Hepatocyte (in vitro differentiated cells): ENCODE measurements at regions not wholly inside any gene's neighbourhood (a gene's known extent, or its start where the extent isn't known, plus 50 kb on each side); places are given as distances from the start of the nearest gene placed in this dataset.

Experiments
- DNase-seq: peaks from one replicate; pipeline ENCODE4 v3.0.0-alpha.2; 2016; ENCODE audit warnings: low spot score
- H2AFZ ChIP-seq: fragments of 200-600 bp; sonication (generic); 2 replicates; pipeline ENCODE4 v1.6.0; 2016; ENCODE audit warnings: antibody characterized with exemption, mild to moderate bottlenecking
- H3K27ac ChIP-seq: fragments of 200-600 bp; sonication (generic); 2 replicates; pipeline ENCODE4 v1.5.1; 2016; ENCODE audit warnings: mild to moderate bottlenecking
- H3K27me3 ChIP-seq: fragments of 200-600 bp; sonication (generic); 2 replicates; pipeline ENCODE4 v1.6.1; 2016
- H3K36me3 ChIP-seq: fragments of 200-600 bp; sonication (generic); replicated peaks from 2 replicates; pipeline ENCODE4 v1.5.1; 2016; ENCODE audit warnings: low read depth; ENCODE audit not compliant: insufficient read depth
- H3K4me1 ChIP-seq: fragments of 200-600 bp; sonication (generic); 2 replicates; pipeline ENCODE4 v1.5.1; 2016; ENCODE audit warnings: mild to moderate bottlenecking, moderate library complexity; ENCODE audit not compliant: insufficient read depth
- H3K4me2 ChIP-seq: fragments of 200-600 bp; sonication (generic); 2 replicates; pipeline ENCODE4 v1.6.0; 2016
- H3K4me3 ChIP-seq: fragments of 200-600 bp; sonication (generic); 2 replicates; pipeline ENCODE4 v1.5.1; 2016; ENCODE audit warnings: mild to moderate bottlenecking
- H3K79me2 ChIP-seq: fragments of 200-600 bp; sonication (generic); 2 replicates; pipeline ENCODE4 v1.6.0; 2017; ENCODE audit warnings: mild to moderate bottlenecking
- H3K9me2 ChIP-seq: fragments of 200-600 bp; sonication (generic); replicated peaks from 2 replicates; pipeline ENCODE4 v1.6.0; 2017; ENCODE audit warnings: mild to moderate bottlenecking; ENCODE audit not compliant: insufficient read depth
- H3K9me3 ChIP-seq: fragments of 200-600 bp; sonication (generic); 2 replicates; pipeline ENCODE4 v1.5.1; 2016; ENCODE audit warnings: low read depth, mild to moderate bottlenecking
- H4K20me1 ChIP-seq: fragments of 200-600 bp; sonication (generic); 2 replicates; pipeline ENCODE4 v1.6.0; 2016; ENCODE audit warnings: mild to moderate bottlenecking; ENCODE audit not compliant: insufficient read depth, poor library complexity, severe bottlenecking
- EZH2 ChIP-seq: fragments of 200-600 bp; sonication (generic); IDR thresholded peaks from 2 replicates; pipeline ENCODE4 v1.6.1; 2016; ENCODE audit warnings: antibody characterized with exemption, mild to moderate bottlenecking, borderline replicate concordance
- EZH2phosphoT487 ChIP-seq: fragments of 200-600 bp; sonication (generic); IDR thresholded peaks from one replicate; pipeline ENCODE4 v1.6.1; 2018; ENCODE audit warnings: antibody characterized with exemption, mild to moderate bottlenecking, low read depth, moderate library complexity; ENCODE audit not compliant: unreplicated experiment, severe bottlenecking
- WGBS: methylation state at CpG from one replicate; pipeline ENCODE4 v1.1.6; 2016; ENCODE audit warnings: low lambda C conversion rate; ENCODE audit errors: missing lambda C conversion rate; 5-methylcytosine and 5-hydroxymethylcytosine counted together
- TF ChIP-seq, protein P1 (sequence below): fragments of 200-600 bp; sonication (generic); IDR thresholded peaks from 2 replicates; pipeline ENCODE4 v1.5.1; 2016; ENCODE audit warnings: antibody characterized with exemption, mild to moderate bottlenecking; ENCODE audit not compliant: poor library complexity

DNA sequence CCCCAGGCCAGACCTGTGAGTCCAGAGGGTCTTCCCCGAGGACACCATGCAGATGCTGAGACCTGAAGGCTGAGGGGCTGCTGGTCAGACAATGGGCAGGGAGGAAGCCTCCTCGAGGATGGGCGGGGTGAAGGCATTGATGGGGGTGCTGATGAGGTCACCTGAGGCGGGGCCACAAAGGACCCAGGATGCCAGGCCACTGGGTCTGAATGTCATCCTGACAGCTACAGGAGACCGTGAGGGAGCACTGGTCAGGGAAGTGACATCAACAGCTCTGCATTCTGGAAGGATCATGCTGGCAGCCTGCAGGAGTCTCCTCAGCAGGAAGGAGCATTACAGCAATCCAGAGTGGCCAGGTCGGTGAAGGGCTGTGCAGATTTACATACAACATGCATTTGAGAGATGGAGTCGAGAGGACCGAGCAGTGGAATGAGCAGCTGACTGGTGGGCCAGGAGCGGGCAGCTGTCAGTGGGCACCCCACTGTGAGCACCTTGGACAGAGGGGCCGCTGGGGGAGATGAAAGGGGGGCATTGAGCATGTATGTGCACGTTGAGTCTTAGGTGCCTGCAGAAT, 77.7 kb upstream of the ADAMTS2 start:
- H4K20me1 ChIP-seq: no peaks in the 10 kb centered on the region
- WGBS: 85% methylated on average over 11 of the region's 11 CpGs
- no peak overlapping the region for H2AFZ ChIP-seq
- no peak overlapping the region for H3K4me3 ChIP-seq
- H3K9me3 ChIP-seq: no peaks in the 10 kb centered on the region
- H3K79me2 ChIP-seq: no peaks in the 10 kb centered on the region
- no peaks in the 10 kb centered on the region for H3K4me1 ChIP-seq
- no peak for DNase-seq
- no peaks in the 10 kb centered on the region for H3K9me2 ChIP-seq
- H3K27me3 ChIP-seq: no peaks in the 10 kb centered on the region
- H3K4me2 ChIP-seq: no peak overlapping the region
- H3K27ac ChIP-seq: no peak overlapping the region
- TF ChIP-seq EZH2: no peak
- TF ChIP-seq, protein P1, sequence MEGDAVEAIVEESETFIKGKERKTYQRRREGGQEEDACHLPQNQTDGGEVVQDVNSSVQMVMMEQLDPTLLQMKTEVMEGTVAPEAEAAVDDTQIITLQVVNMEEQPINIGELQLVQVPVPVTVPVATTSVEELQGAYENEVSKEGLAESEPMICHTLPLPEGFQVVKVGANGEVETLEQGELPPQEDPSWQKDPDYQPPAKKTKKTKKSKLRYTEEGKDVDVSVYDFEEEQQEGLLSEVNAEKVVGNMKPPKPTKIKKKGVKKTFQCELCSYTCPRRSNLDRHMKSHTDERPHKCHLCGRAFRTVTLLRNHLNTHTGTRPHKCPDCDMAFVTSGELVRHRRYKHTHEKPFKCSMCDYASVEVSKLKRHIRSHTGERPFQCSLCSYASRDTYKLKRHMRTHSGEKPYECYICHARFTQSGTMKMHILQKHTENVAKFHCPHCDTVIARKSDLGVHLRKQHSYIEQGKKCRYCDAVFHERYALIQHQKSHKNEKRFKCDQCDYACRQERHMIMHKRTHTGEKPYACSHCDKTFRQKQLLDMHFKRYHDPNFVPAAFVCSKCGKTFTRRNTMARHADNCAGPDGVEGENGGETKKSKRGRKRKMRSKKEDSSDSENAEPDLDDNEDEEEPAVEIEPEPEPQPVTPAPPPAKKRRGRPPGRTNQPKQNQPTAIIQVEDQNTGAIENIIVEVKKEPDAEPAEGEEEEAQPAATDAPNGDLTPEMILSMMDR: no peak
- TF ChIP-seq EZH2phosphoT487: no peak
- no peaks in the 10 kb centered on the region for H3K36me3 ChIP-seq

DNA sequence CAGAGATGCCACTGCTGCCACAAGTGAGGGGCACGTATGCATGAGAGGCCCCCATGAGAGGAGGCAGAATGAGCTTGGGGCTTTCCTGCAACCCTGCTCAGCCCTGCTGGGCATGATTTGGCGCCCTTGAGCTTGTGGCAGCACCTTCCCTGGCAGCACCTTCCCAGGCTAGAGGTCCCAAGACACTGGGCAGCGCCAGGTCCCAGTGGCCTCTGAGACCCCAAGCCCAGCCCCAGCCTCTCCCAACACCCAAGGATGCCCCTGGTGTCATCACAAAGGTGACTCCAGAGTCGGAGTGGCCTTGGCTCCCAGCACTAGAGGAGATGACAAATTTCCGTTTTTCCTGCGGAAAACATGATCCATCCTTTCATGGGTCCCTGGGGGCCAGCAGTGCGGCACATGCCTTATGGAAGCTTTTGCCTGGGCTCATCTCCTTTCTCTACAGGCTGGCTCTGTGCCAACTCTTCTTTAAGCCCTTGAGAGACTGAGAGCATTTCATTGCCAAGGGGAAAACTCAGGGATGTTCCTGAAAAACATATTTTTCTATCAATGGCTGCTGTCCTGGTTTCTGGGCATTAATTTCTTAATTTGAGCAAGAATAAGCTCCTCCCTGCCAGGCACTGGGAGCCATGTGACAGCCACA, 77.1 kb upstream of the ADAMTS2 start:
- no peak overlapping the region for H3K4me2 ChIP-seq
- H2AFZ ChIP-seq: no peak overlapping the region
- no peak overlapping the region for H3K27ac ChIP-seq
- H3K27me3 ChIP-seq: no peaks in the 10 kb centered on the region
- peaks cover under 1% of the 10 kb centered on the region for H3K4me1 ChIP-seq
- H3K9me3 ChIP-seq: no peaks in the 10 kb centered on the region
- H3K36me3 ChIP-seq: no peaks in the 10 kb centered on the region
- no peak overlapping the region for H3K4me3 ChIP-seq
- H4K20me1 ChIP-seq: no peaks in the 10 kb centered on the region
- H3K79me2 ChIP-seq: no peaks in the 10 kb centered on the region
- 82% methylated on average over 7 of the region's 7 CpGs for WGBS
- no peaks in the 10 kb centered on the region for H3K9me2 ChIP-seq
- no peak for DNase-seq
- TF ChIP-seq, protein P1: no peak
- no peak for TF ChIP-seq EZH2
- TF ChIP-seq EZH2phosphoT487: no peak

DNA sequence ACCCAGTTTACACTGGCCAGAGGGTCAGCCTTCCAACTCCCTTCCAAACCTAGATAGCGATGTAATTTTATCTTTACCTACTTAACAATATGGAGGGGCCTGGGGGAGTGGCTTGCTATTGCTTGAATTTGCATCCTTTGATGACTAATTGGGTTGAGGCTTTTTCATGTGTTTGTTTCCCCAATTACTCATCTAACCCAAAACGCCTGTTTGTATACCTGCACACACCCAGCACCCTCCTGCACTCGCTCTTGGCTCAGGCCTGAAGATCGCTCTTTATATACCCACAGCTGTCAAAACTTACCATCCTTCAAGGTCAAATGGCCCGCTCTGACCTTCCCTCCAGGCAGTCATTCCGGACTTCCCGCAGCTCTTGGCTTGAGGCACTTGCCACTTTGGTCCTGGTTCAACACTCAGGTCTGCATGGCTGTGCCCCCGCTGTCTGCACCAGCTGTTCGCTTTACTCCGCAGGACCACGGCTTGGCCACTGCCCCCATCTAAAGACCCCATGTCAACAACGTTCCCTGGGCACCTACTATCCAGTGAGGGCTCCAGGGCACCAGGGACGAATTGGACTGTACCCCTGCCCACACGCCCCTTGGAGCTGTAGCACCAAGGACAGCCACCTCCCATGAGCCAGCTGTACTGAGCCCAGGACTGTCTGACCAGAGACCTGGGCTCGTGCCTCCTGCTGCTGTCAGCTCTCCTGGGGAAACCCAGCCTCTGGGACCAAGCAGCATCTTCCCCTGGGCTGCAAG, 76.1 kb upstream of the ADAMTS2 start:
- Histone ChIP-seq H3K4me2 (no peak overlapping the region), H3K4me1 (peaks cover 6% of the 10 kb centered on the region), H3K27me3 (no peaks in the 10 kb centered on the region), H3K79me2 (no peaks in the 10 kb centered on the region), H3K36me3 (no peaks in the 10 kb centered on the region), H3K9me3 (no peaks in the 10 kb centered on the region), H3K4me3 (no peak overlapping the region), H3K27ac (no peak overlapping the region), H4K20me1 (no peaks in the 10 kb centered on the region), H2AFZ (no peak overlapping the region), H3K9me2 (no peaks in the 10 kb centered on the region)
- WGBS: 87% methylated on average over 15 of the region's 15 CpGs
- no peak for DNase-seq
- TF ChIP-seq EZH2phosphoT487 (no peak), EZH2 (no peak)
- TF ChIP-seq, protein P1: no peak
